Prostate gland (tissue), 2 donors: ENCODE measurements at regions not wholly inside any gene's neighbourhood (a gene's known extent, or its start where the extent isn't known, plus 50 kb on each side); places are given as distances from the start of the nearest gene placed in this dataset.

Experiments used
- CTCF ChIP-seq, 4 experiments: fragments of 200-600 bp in 2 of 4; fragments of 450-650 bp in 2 of 4; sonication (generic) in 2 of 4; IDR thresholded peaks; 1 replicate in 3 of 4; 2 replicates in 1 of 4; pipeline ENCODE4 v1.5.1; 2016 to 2019; ENCODE audit warnings: antibody characterized with exemption in 4 of 4, mild to moderate bottlenecking in 2 of 4, moderate library complexity in 2 of 4
- POLR2A ChIP-seq: fragments of 450-650 bp; IDR thresholded peaks from one replicate; pipeline ENCODE4 v1.6.1; 2016; ENCODE audit warnings: antibody characterized with exemption, mild to moderate bottlenecking

GRCh38 chr10:29794776-29795611 lies 160.2 kb upstream of the SVIL start:
- TF ChIP-seq CTCF (IDR thresholded peaks at IDR 0.05) (no peak), POLR2A (no peak)
